Smooth muscle cell (in vitro differentiated cells): ENCODE measurements at regions not wholly inside any gene's neighbourhood (a gene's known extent, or its start where the extent isn't known, plus 50 kb on each side); places are given as distances from the start of the nearest gene placed in this dataset.

Experiments used
- DNase-seq: peaks from one replicate; lab custom pipeline; 2025; ENCODE audit not compliant: unreplicated experiment; lab: John Stamatoyannopoulos, UW
- H2AFZ ChIP-seq: fragments of 200-600 bp; sonication (generic); 2 replicates; pipeline ENCODE4 v1.6.0; 2016; ENCODE audit warnings: antibody characterized with exemption, low read depth, mild to moderate bottlenecking
- H3F3A ChIP-seq: fragments of 200-600 bp; sonication (generic); 2 replicates; pipeline ENCODE4 v1.6.0; 2017; ENCODE audit warnings: antibody characterized with exemption, low read depth
- H3K27ac ChIP-seq: fragments of 200-600 bp; sonication (generic); 2 replicates; pipeline ENCODE4 v1.5.1; 2016; ENCODE audit warnings: low read depth, mild to moderate bottlenecking
- H3K27me3 ChIP-seq: fragments of 200-600 bp; sonication (generic); 2 replicates; pipeline ENCODE4 v1.6.1; 2016; ENCODE audit warnings: low read depth, mild to moderate bottlenecking
- H3K36me3 ChIP-seq: fragments of 200-600 bp; sonication (generic); 2 replicates; pipeline ENCODE4 v1.5.1; 2016; ENCODE audit warnings: low read depth
- H3K4me1 ChIP-seq: fragments of 200-600 bp; sonication (generic); 2 replicates; pipeline ENCODE4 v1.5.1; 2016; ENCODE audit warnings: low read depth
- H3K4me2 ChIP-seq: fragments of 200-600 bp; sonication (generic); 2 replicates; pipeline ENCODE4 v1.6.0; 2016; ENCODE audit warnings: mild to moderate bottlenecking
- H3K4me3 ChIP-seq: fragments of 200-600 bp; sonication (generic); 2 replicates; pipeline ENCODE4 v1.5.1; 2016; ENCODE audit warnings: mild to moderate bottlenecking
- H3K79me2 ChIP-seq: fragments of 200-600 bp; sonication (generic); 2 replicates; pipeline ENCODE4 v1.6.0; 2016; ENCODE audit warnings: low read depth, mild to moderate bottlenecking
- H3K9ac ChIP-seq: fragments of 200-600 bp; sonication (generic); 2 replicates; pipeline ENCODE4 v1.6.0; 2016; ENCODE audit warnings: low read depth
- H3K9me3 ChIP-seq: fragments of 200-600 bp; sonication (generic); replicated peaks from 2 replicates; pipeline ENCODE4 v1.5.1; 2016; ENCODE audit warnings: low read depth
- H4K20me1 ChIP-seq: fragments of 200-600 bp; sonication (generic); 2 replicates; pipeline ENCODE4 v1.6.0; 2016; ENCODE audit warnings: low read depth
- WGBS: methylation state at CpG from one replicate; pipeline ENCODE4 v1.1.7; 2016; ENCODE audit warnings: low lambda C conversion rate; 5-methylcytosine and 5-hydroxymethylcytosine counted together
- TF ChIP-seq, protein P1 (sequence below): fragments of 200-600 bp; sonication (generic); IDR thresholded peaks from 2 replicates; pipeline ENCODE4 v1.5.1; 2017; ENCODE audit warnings: borderline replicate concordance, mild to moderate bottlenecking, antibody characterized with exemption; ENCODE audit not compliant: insufficient read depth, poor library complexity, severe bottlenecking

DNA sequence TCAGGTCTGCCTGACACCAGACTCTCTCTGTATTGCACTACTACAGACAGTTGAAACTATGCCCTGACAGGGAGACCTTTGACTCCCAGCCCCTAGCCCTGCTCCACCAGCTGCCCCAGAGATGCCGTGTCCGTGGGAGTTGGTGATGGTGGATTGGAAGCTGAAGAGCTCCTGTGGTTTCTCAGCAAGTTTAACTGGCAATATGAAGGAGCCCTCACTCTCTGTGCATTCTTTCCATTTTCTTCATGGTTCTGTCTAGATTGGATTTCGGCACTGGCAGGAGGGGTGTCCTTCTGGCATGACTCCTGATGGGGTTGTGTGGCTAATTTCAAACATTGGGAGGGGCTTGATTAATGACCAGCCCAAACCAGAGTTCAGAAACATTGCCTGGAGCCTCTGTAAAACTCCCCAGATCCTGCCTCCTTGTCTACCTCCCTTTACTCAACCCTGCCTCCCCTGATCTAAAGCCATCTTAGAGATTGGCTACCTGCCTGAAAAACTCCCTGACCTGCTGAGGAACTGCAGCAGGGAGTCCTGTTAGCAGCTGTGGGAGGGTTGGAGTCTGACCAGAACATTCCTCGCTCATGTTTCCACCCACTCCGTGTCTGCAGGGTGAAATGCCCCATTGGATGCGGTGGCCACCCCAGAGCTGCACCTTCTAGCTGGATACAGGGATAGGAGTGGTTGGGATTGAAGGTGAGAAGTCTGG is 206.9 kb upstream of the SPRED2 start:
- no peaks in the 10 kb centered on the region for H4K20me1 ChIP-seq
- peak overlapping the region; percentile 44 for H3K4me2 ChIP-seq
- 43% methylated on average over 6 of the region's 6 CpGs for WGBS
- H3K4me1 ChIP-seq: no peaks in the 10 kb centered on the region
- no peaks in the 10 kb centered on the region for H3K27me3 ChIP-seq
- TF ChIP-seq, protein P1, sequence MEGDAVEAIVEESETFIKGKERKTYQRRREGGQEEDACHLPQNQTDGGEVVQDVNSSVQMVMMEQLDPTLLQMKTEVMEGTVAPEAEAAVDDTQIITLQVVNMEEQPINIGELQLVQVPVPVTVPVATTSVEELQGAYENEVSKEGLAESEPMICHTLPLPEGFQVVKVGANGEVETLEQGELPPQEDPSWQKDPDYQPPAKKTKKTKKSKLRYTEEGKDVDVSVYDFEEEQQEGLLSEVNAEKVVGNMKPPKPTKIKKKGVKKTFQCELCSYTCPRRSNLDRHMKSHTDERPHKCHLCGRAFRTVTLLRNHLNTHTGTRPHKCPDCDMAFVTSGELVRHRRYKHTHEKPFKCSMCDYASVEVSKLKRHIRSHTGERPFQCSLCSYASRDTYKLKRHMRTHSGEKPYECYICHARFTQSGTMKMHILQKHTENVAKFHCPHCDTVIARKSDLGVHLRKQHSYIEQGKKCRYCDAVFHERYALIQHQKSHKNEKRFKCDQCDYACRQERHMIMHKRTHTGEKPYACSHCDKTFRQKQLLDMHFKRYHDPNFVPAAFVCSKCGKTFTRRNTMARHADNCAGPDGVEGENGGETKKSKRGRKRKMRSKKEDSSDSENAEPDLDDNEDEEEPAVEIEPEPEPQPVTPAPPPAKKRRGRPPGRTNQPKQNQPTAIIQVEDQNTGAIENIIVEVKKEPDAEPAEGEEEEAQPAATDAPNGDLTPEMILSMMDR: no peak
- H3K9ac ChIP-seq: no peak overlapping the region
- H3K4me3 ChIP-seq: no peak overlapping the region
- H3K79me2 ChIP-seq: no peaks in the 10 kb centered on the region
- no peak overlapping the region for H3K27ac ChIP-seq
- no peaks in the 10 kb centered on the region for H3K9me3 ChIP-seq
- no peaks in the 10 kb centered on the region for H3F3A ChIP-seq
- H3K36me3 ChIP-seq: no peaks in the 10 kb centered on the region
- DNase-seq: no peak
- H2AFZ ChIP-seq: no peak overlapping the region

DNA sequence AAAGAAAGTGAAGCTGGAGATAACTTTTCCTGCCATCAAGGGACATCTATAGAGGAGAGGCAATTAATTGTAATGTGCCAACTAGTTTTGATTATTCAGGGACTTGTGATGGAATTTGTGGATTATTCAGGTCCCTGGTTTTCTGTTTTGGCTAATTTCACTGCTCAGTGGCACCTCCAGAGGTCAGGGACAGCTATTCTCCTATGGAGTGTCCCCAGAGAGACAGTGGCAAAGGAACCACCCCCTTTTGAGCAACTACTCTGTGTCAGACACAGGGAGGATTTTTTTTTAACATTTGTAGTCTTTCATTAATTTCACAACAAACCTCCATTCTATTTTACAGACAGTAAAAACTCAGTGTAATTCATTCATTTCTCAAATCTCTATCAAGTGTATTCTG is 206.0 kb upstream of the SPRED2 start:
- Histone ChIP-seq H3K27ac (no peak overlapping the region), H3K4me2 (no peak overlapping the region), H3K9me3 (no peaks in the 10 kb centered on the region), H4K20me1 (no peaks in the 10 kb centered on the region), H3K9ac (no peak overlapping the region), H2AFZ (no peak overlapping the region), H3K79me2 (no peaks in the 10 kb centered on the region), H3F3A (no peaks in the 10 kb centered on the region), H3K4me3 (no peak overlapping the region), H3K4me1 (no peaks in the 10 kb centered on the region), H3K27me3 (no peaks in the 10 kb centered on the region), H3K36me3 (no peaks in the 10 kb centered on the region)
- no peak for DNase-seq
- TF ChIP-seq, protein P1: peak; percentile 17

DNA sequence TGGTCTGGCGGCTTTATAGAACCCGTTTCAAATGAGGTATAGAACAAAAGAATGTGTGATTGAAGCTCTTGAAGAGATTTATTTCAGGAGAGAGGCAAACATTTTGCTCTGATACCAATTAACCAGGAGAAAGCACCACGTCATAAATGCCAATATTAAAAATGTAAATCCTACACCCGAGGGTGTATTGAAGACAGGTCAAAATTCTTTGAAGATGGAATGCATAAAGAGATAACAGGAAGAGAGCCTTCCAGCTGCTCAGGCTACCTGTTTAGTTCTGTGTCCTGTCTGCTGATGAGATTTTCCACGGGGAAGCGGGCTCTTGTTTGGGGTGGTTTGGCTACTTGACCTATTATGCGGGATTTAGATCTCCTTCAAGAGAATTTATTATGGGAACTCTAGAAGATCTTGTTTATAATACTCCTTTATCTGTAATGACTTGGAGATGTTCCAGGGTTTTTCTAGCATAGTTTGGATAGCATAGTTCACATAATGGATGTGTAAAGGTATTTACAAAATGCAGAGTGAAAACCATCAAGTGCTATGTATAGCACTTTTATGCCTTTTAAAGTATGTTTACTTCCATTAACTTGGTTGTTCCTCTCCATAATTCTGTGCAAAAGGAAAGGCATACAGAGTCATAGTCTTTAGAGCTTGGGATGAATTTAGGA is 204.5 kb upstream of the SPRED2 start:
- peak overlapping the region; percentile 8 for H3K4me2 ChIP-seq
- no peak overlapping the region for H3K9ac ChIP-seq
- H3K4me3 ChIP-seq: no peak overlapping the region
- H2AFZ ChIP-seq: no peak overlapping the region
- WGBS: 55% methylated on average over 7 of the region's 7 CpGs
- DNase-seq: no peak
- no peaks in the 10 kb centered on the region for H3K27me3 ChIP-seq
- H3K79me2 ChIP-seq: no peaks in the 10 kb centered on the region
- no peak overlapping the region for H3K27ac ChIP-seq
- TF ChIP-seq, protein P1: no peak
- no peaks in the 10 kb centered on the region for H3K36me3 ChIP-seq
- H4K20me1 ChIP-seq: no peaks in the 10 kb centered on the region
- no peaks in the 10 kb centered on the region for H3F3A ChIP-seq
- no peaks in the 10 kb centered on the region for H3K9me3 ChIP-seq
- no peaks in the 10 kb centered on the region for H3K4me1 ChIP-seq

- Histone ChIP-seq H3K36me3 (no peaks in the 10 kb centered on the region), H3K4me1 (no peaks in the 10 kb centered on the region)
Measured at GRCh38 chr2:65636024-65636423, 203.6 kb upstream of the SPRED2 start.

More at GRCh38 chr2:65636024-65636423, 203.6 kb upstream of the SPRED2 start:
- Histone ChIP-seq H3K9ac (no peak overlapping the region), H3K4me3 (no peak overlapping the region), H3F3A (no peaks in the 10 kb centered on the region), H3K27me3 (no peaks in the 10 kb centered on the region), H3K4me2 (no peak overlapping the region), H3K27ac (no peak overlapping the region), H4K20me1 (no peaks in the 10 kb centered on the region), H3K9me3 (no peaks in the 10 kb centered on the region), H2AFZ (no peak overlapping the region), H3K79me2 (no peaks in the 10 kb centered on the region)
- DNase-seq: no peak
- 92% methylated on average over 2 of the region's 2 CpGs for WGBS
- TF ChIP-seq, protein P1: no peak
